HepG2 (cell line): ENCODE measurements at regions not wholly inside any gene's neighbourhood (a gene's known extent, or its start where the extent isn't known, plus 50 kb on each side); places are given as distances from the start of the nearest gene placed in this dataset.

Experiments
- BHLHE40 ChIP-seq: IDR thresholded peaks from 2 replicates; pipeline ENCODE4 v1.6.1; 2011; ENCODE audit warnings: low read length, improper control_type of control experiment
- CTCF ChIP-seq: sonication (generic); formaldehyde crosslinking; IDR thresholded peaks from 2 replicates; pipeline ENCODE4 v1.5.0; 2020; ENCODE audit warnings: mild to moderate bottlenecking, missing genetic modification reagents, moderate library complexity
- EZH2 ChIP-seq: conservative IDR thresholded peaks from 2 replicates; pipeline ENCODE4 v1.6.1; 2012; ENCODE audit warnings: mild to moderate bottlenecking, low read depth, low read length, moderate library complexity
- GMEB1 ChIP-seq: sonication (generic); formaldehyde crosslinking; IDR thresholded peaks from 2 replicates; pipeline ENCODE4 v1.5.1; 2020; ENCODE audit warnings: missing genetic modification reagents, mild to moderate bottlenecking, borderline replicate concordance
- IKZF1 ChIP-seq: fragments of 450-650 bp; IDR thresholded peaks from 2 replicates; pipeline ENCODE4 v1.7.1; 2016
- NR1H2 ChIP-seq: sonication (generic); formaldehyde crosslinking; IDR thresholded peaks from 2 replicates; pipeline ENCODE4 v1.8.1; 2022; ENCODE audit warnings: low read depth, missing genetic modification reagents, borderline replicate concordance
- NR3C1 ChIP-seq: sonication (generic); formaldehyde crosslinking; IDR thresholded peaks from 2 replicates; pipeline ENCODE4 v1.4.0; 2020; ENCODE audit warnings: missing genetic modification reagents
- PBX3 ChIP-seq: sonication (generic); formaldehyde crosslinking; IDR thresholded peaks from 2 replicates; pipeline ENCODE4 v1.8.1; 2023; ENCODE audit warnings: missing genetic modification reagents, inconsistent platforms, borderline replicate concordance
- POLR2A ChIP-seq, 2 experiments: IDR thresholded peaks; 2 replicates each; pipeline ENCODE4 v1.6.1; 2011; ENCODE audit warnings: low read depth in 2 of 2, low read length in 2 of 2, mild to moderate bottlenecking in 1 of 2, moderate library complexity in 1 of 2; ENCODE audit not compliant: insufficient read depth in 1 of 2
- SNRNP70 ChIP-seq: fragments of 200-400 bp; formaldehyde crosslinking; IDR thresholded peaks from 2 replicates; pipeline ENCODE4 v1.6.1; 2017; ENCODE audit warnings: mild to moderate bottlenecking, low read depth, low read length, moderate library complexity
- ZNF136 ChIP-seq: sonication (generic); formaldehyde crosslinking; IDR thresholded peaks from 2 replicates; pipeline ENCODE4 v1.8.1; 2022; ENCODE audit warnings: low read depth, mild to moderate bottlenecking, moderate library complexity, missing genetic modification reagents
- ZNF232 ChIP-seq: sonication (generic); formaldehyde crosslinking; IDR thresholded peaks from 2 replicates; pipeline ENCODE4 v1.4.0; 2020; ENCODE audit warnings: missing genetic modification reagents, borderline replicate concordance
- ZNF563 ChIP-seq: sonication (generic); formaldehyde crosslinking; IDR thresholded peaks from 2 replicates; pipeline ENCODE4 v1.8.0; 2022; ENCODE audit warnings: mild to moderate bottlenecking, moderate library complexity, missing genetic modification reagents
- ZSCAN25 ChIP-seq: sonication (generic); formaldehyde crosslinking; IDR thresholded peaks from 2 replicates; pipeline ENCODE4 v1.8.0; 2022; ENCODE audit warnings: mild to moderate bottlenecking, missing genetic modification reagents

- TF ChIP-seq ZNF563 (CRISPR knock-in tag) (no peak), POLR2A (IDR thresholded peaks at IDR 0.05; ENCODE audit: insufficient read depth in 1 of 2, low read depth in 2 of 2, low read length in 2 of 2) (no peak), ZNF136 (CRISPR knock-in tag) (no peak), EZH2 (no peak), SNRNP70 (no peak), NR1H2 (CRISPR knock-in tag) (no peak), NR3C1 (CRISPR knock-in tag) (no peak), PBX3 (no peak), ZNF232 (CRISPR knock-in tag) (no peak), BHLHE40 (no peak), IKZF1 (no peak), GMEB1 (CRISPR knock-in tag) (no peak), ZSCAN25 (CRISPR knock-in tag) (no peak), CTCF (CRISPR knock-in tag) (no peak)
These were observed 276.4 kb upstream of the CXCR4 start for GRCh38 chr2:136394136-136395060.
